ENCODE measurements at regions not wholly inside any gene's neighbourhood (a gene's known extent, or its start where the extent isn't known, plus 50 kb on each side); places are given as distances from the start of the nearest gene placed in this dataset.

DNA sequence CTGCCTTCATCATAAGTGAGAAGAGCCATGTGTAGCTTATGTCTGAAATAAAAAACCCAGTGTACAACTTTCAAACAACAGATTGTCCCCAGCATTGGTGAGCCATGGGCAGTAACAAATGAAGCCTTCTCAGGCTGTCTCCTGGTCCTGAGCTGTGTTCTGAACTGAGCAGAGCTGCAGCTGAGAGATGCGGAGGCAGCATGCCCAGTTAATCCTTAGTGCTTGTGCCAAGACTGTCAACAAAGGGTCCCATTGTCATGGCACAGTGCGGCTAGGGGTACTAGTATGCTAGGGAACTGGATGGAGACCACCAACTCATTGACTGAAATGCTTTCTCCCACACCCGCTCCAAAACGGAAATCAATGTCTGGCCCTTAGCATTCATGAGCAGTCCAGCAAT, 154.3 kb downstream of the RMST start:
- Histone ChIP-seq H3K27ac (no peak overlapping the region), H3K27me3 (no peaks in the 10 kb centered on the region), H3K4me3 (no peak overlapping the region), H3K4me1 (no peaks in the 10 kb centered on the region), H3K9me3 (no peaks in the 10 kb centered on the region), H3K36me3 (no peaks in the 10 kb centered on the region)
- no peak for TF ChIP-seq POLR2A (IDR thresholded peaks at IDR 0.05)
- TF ChIP-seq POLR2AphosphoS5 (IDR thresholded peaks at IDR 0.05), result no peak
- no peak for TF ChIP-seq CTCF (IDR thresholded peaks at IDR 0.05)
- no peak for TF ChIP-seq EP300 (IDR thresholded peaks at IDR 0.05)
- intact Hi-C loops (cut with DNase I; ENCODE audit: low total_unique reads), result no loop called here
- DNase-seq, result peak in 1 of 2 donors; percentile 66
- WGBS, 5 donors, result 73 to 90% (median 84%) methylated on average over 4 of the region's 4 CpGs

DNA sequence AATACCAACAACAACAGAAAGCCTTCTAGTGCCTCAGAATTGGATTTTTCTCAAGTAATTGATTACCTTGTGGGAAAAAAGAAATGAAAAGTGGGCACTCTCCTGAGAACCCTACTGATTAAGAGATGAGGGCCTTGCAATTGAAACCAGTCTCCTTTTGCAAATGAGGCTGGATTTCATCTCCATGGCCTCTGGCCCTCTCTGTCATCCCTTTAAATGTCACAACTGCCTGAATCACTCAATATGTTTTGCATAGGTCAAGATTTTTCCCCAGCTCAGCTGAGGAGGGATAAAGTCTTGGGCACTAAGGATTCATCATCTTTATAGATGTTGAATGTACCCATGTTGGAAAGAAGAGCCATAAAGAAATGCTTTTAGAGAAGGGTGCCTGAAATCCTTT, 166.4 kb downstream of the RMST start:
- DNase-seq, result no peak
- no peak for TF ChIP-seq POLR2A (IDR thresholded peaks at IDR 0.05)
- no peak for TF ChIP-seq POLR2AphosphoS5 (IDR thresholded peaks at IDR 0.05)
- TF ChIP-seq CTCF (IDR thresholded peaks at IDR 0.05), result no peak
- TF ChIP-seq EP300 (IDR thresholded peaks at IDR 0.05), result no peak
- Histone ChIP-seq H3K4me3 (no peak overlapping the region), H3K9me3 (no peaks in the 10 kb centered on the region), H3K36me3 (no peaks in the 10 kb centered on the region), H3K27ac (no peak overlapping the region), H3K27me3 (no peaks in the 10 kb centered on the region), H3K4me1 (no peaks in the 10 kb centered on the region)
- intact Hi-C loops (cut with DNase I; ENCODE audit: low total_unique reads), result no loop called here

DNA sequence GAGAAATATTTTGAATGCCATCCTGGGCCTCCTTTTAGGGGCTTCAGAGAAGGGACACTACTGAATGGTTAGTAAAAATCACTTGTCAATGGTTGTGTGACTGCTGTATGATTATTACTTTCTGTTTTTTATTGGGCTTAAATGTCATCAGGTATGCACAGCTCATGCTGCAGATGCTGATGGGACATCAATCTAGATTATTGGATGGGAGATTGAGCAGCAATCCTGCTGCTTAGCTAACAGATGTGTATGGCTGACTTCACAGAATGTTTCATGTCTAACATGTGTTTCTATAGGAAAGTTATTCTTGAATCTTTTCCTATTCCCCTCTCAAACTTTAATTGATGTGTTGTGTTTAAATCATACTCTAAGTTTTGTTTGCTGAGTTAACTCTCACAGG, 166.8 kb downstream of the RMST start:
- Histone ChIP-seq H3K9me3 (no peaks in the 10 kb centered on the region), H3K27me3 (no peaks in the 10 kb centered on the region), H3K4me3 (no peak overlapping the region), H3K27ac (no peak overlapping the region), H3K4me1 (no peaks in the 10 kb centered on the region), H3K36me3 (no peaks in the 10 kb centered on the region)
- intact Hi-C loops (cut with DNase I; ENCODE audit: low total_unique reads), result no loop called here
- DNase-seq, result no peak
- TF ChIP-seq POLR2A (IDR thresholded peaks at IDR 0.05) (no peak), POLR2AphosphoS5 (IDR thresholded peaks at IDR 0.05) (no peak), EP300 (IDR thresholded peaks at IDR 0.05) (no peak), CTCF (IDR thresholded peaks at IDR 0.05) (no peak)

DNA sequence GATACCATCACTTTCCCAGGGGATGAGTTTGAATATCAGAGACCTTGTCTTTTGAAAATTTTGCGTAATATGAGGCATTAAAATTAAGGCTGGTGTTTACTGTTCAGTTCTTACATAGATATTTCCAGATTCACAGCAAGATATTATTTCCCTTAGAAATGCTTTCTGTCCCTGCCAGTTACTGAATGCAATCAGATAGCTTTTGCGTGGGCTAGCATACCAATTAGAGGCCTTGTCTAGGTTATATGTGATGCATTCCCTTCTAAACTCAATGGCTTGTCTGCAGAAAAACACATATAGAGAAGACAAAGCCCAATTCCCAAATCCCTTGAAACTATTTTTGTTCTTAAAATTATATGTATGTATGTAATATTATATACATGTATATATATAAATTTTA, 167.8 kb downstream of the RMST start:
- H3K9me3 ChIP-seq, result no peaks in the 10 kb centered on the region
- no peaks in the 10 kb centered on the region for H3K36me3 ChIP-seq
- H3K4me3 ChIP-seq, result no peak overlapping the region
- DNase-seq, result no peak
- no peak overlapping the region for H3K27ac ChIP-seq
- no peak for TF ChIP-seq POLR2AphosphoS5 (IDR thresholded peaks at IDR 0.05)
- no peak for TF ChIP-seq CTCF (IDR thresholded peaks at IDR 0.05)
- no peak for TF ChIP-seq POLR2A (IDR thresholded peaks at IDR 0.05)
- no peak for TF ChIP-seq EP300 (IDR thresholded peaks at IDR 0.05)
- no peaks in the 10 kb centered on the region for H3K4me1 ChIP-seq
- H3K27me3 ChIP-seq, result no peaks in the 10 kb centered on the region
- WGBS, 5 donors, result 91 to 97% (median 93%) methylated on average over 2 of the region's 2 CpGs
- intact Hi-C loops (cut with DNase I; ENCODE audit: low total_unique reads), result no loop called here

- no peak for DNase-seq
- no peaks in the 10 kb centered on the region for H3K27me3 ChIP-seq
- WGBS, 5 donors, result 47 to 76% (median 65%) methylated on average over 4 of the region's 4 CpGs
- no peak overlapping the region for H3K4me3 ChIP-seq
- H3K4me1 ChIP-seq, result no peaks in the 10 kb centered on the region
- intact Hi-C loops (cut with DNase I; ENCODE audit: low total_unique reads), result no loop called here
- TF ChIP-seq POLR2AphosphoS5 (IDR thresholded peaks at IDR 0.05), result no peak
- TF ChIP-seq POLR2A (IDR thresholded peaks at IDR 0.05), result no peak
- no peak for TF ChIP-seq EP300 (IDR thresholded peaks at IDR 0.05)
- TF ChIP-seq CTCF (IDR thresholded peaks at IDR 0.05), result no peak
- no peaks in the 10 kb centered on the region for H3K9me3 ChIP-seq
- H3K27ac ChIP-seq, result no peak overlapping the region
- H3K36me3 ChIP-seq, result no peaks in the 10 kb centered on the region
Measured at GRCh38 chr12:97630875-97631274, 168.3 kb downstream of the RMST start.

Data from stomach (tissue), 8 donors.